ENCODE measurements at regions not wholly inside any gene's neighbourhood (a gene's known extent, or its start where the extent isn't known, plus 50 kb on each side); places are given as distances from the start of the nearest gene placed in this dataset.
A peak's percentile ranks its signal among the peaks of the same experiment; 100 is the strongest.

DNA sequence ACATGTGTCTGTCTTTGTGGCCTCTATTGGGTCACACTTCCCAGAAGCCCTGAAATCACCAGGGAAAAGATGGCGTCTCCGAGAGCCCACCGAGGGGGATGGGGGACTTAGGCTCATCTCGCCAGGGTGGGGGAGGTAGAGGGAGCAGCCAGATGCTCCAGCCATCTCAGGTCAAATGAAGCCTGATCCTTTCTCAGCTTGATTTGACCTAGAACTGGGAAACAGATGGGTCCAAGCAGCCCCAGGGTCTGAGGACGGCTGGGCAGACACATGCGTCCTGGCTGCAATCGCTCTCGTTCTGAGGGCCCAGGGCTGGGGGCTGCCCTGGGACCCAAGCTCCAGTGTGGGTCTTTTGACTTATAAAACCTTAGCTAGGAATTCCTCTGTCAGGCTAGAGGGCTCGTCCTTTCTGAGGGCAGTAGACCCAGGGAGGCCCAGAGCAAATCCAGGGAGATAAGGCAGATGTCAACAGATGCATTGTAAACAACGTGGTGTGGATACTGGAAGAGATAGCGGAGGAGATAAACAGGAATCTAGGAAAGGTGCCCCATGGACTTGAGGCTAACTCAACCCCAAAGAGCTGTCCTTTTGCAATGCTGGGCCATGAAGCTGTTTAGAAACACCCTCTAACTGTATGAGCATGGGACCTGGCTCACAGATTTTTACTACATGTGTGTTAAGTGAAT, 127.7 kb downstream of the MYCN start:
- Histone ChIP-seq H3K4me1 (replicated peaks in 1 of 4; ENCODE audit: control insufficient read depth in 3 of 4, insufficient read depth in 4 of 4, low read length in 3 of 4) (peaks cover 0 to 11% (median 6%) of the 10 kb centered on the region in 4 experiments; a peak in 6 of 7 replicates), H3K4me3 (ENCODE audit: extremely low read depth in 1 of 4, insufficient read depth in 2 of 4, low read depth in 3 of 4, low read length in 4 of 4) (no peak overlapping the region), H2BK20ac (ENCODE audit: low read length) (no peak overlapping the region), H2AK5ac (ENCODE audit: low read depth, low read length) (no peak overlapping the region), H3K36me3 (ENCODE audit: control insufficient read depth in 2 of 4, insufficient read depth in 4 of 4, low read length in 3 of 4) (0 out of 8 replicates have a peak, but pooled peaks cover 0 to 2% (median 0%) of the 10 kb centered on the region in 4 experiments), H2BK12ac (ENCODE audit: low read depth, low read length) (no peak overlapping the region), H3K27me3 (replicated peaks in 1 of 4; ENCODE audit: control insufficient read depth in 3 of 4, extremely low read depth in 1 of 4, insufficient read depth in 3 of 4, low read length in 3 of 4) (no peaks in the 10 kb centered on the region), H3K56ac (replicated peaks; ENCODE audit: insufficient read length, low read depth, low read length) (no peak overlapping the region), H3K9me3 (ENCODE audit: insufficient read depth in 2 of 2, low read depth in 1 of 2, low read length in 1 of 2) (peaks cover 17 to 18% of the 10 kb centered on the region in 2 experiments), H3K4ac (replicated peaks; ENCODE audit: insufficient read length, low read depth, low read length) (no peak overlapping the region), H3K79me1 (ENCODE audit: low read depth, low read length) (no peaks in the 10 kb centered on the region), H3K23me2 (ENCODE audit: low read depth, low read length) (peaks cover 2% of the 10 kb centered on the region; the same call in 1 of the 2 replicates), H3K4me2 (ENCODE audit: insufficient read depth in 1 of 2, low read depth in 2 of 2, low read length in 2 of 2) (no peak overlapping the region), H3K27ac (ENCODE audit: low read depth, low read length) (no peak overlapping the region), H2BK5ac (ENCODE audit: low read depth, low read length) (no peak overlapping the region), H3K23ac (ENCODE audit: insufficient read length) (no peak overlapping the region), H3K14ac (ENCODE audit: insufficient read length) (no peak overlapping the region), H2AFZ (ENCODE audit: low read length) (no peak overlapping the region), H2BK120ac (replicated peaks; ENCODE audit: low read depth, low read length) (no peak overlapping the region), H4K8ac (ENCODE audit: extremely low read depth, insufficient read depth, low read length) (peak overlapping the region; percentile 1; the same call in 1 of the 2 replicates), H4K5ac (ENCODE audit: insufficient read length, low read depth, low read length) (no peak overlapping the region), H2BK15ac (ENCODE audit: low read length) (0 out of 2 replicates have a peak overlapping the region, but pooled peaks have one; percentile 53), H3K18ac (ENCODE audit: extremely low read depth, low read length) (no peak overlapping the region), H3K9ac (replicated peaks in 1 of 4; ENCODE audit: extremely low read depth in 1 of 4, low read depth in 3 of 4, low read length in 3 of 4) (no peak overlapping the region), H3K79me2 (ENCODE audit: control insufficient read depth in 1 of 2, insufficient read depth in 2 of 2, low read length in 2 of 2) (no peaks in the 10 kb centered on the region), H4K20me1 (replicated peaks in 1 of 2; ENCODE audit: control insufficient read depth in 1 of 2, insufficient read depth in 2 of 2, low read length in 2 of 2) (no peaks in the 10 kb centered on the region), H4K91ac (replicated peaks; ENCODE audit: insufficient read length, low read length) (peak overlapping the region; percentile 22)
- DNase-seq (ENCODE audit: low read depth in 1 of 2, low spot score in 2 of 2) (no peak), FAIRE-seq (no peak)
- POLR2A ChIA-PET (ENCODE audit: partially characterized antibody): no interaction called here
- WGBS, 2 experiments (ENCODE audit: extremely low coverage in 1 of 2, insufficient coverage in 1 of 2, insufficient read length in 1 of 2, insufficient replicate concordance in 2 of 2, low coverage in 1 of 2, low lambda C conversion rate in 2 of 2, missing lambda C conversion rate in 1 of 2): 91% methylated on average over 11 of the region's 11 CpGs; no CpG with 5 or more reads in 1 of the 2 experiments
- CTCF ChIA-PET (ENCODE audit: partially characterized antibody): interaction anchor here (1.1 to 1.3 kb wide), 4 partner anchors 32 to 457 kb away, joined by 3 to 4 read pairs (median 3); no protein-coding TSS in a partner anchor
- TF ChIP-seq BACH1 (IDR thresholded peaks at IDR 0.05; ENCODE audit: low read length) (no peak), POLR2A (IDR thresholded peaks at IDR 0.05; ENCODE audit: control extremely low read depth in 1 of 2, low read depth in 2 of 2, low read length in 2 of 2) (no peak), TBP (IDR thresholded peaks at IDR 0.05; ENCODE audit: low read depth, low read length) (no peak), POU5F1 (IDR thresholded peaks at IDR 0.05; ENCODE audit: low read depth, low read length) (no peak), KDM4A (IDR thresholded peaks at IDR 0.05; ENCODE audit: low read depth, low read length, severe bottlenecking) (no peak), EGR1 (IDR thresholded peaks at IDR 0.05; ENCODE audit: borderline replicate concordance, low read depth, low read length) (no peak), CTBP2 (IDR thresholded peaks at IDR 0.05; ENCODE audit: borderline replicate concordance, insufficient read depth, insufficient read length, low read length) (no peak)
- TF ChIP-seq, protein P1, sequence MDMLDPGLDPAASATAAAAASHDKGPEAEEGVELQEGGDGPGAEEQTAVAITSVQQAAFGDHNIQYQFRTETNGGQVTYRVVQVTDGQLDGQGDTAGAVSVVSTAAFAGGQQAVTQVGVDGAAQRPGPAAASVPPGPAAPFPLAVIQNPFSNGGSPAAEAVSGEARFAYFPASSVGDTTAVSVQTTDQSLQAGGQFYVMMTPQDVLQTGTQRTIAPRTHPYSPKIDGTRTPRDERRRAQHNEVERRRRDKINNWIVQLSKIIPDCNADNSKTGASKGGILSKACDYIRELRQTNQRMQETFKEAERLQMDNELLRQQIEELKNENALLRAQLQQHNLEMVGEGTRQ (IDR thresholded peaks at IDR 0.05; ENCODE audit: low read length): no peak

All from H1 (cell line).